Uterus (tissue), 3 donors: ENCODE measurements at regions not wholly inside any gene's neighbourhood (a gene's known extent, or its start where the extent isn't known, plus 50 kb on each side); places are given as distances from the start of the nearest gene placed in this dataset.
"Not testable (repeated sequence)": the region's sequence is repeated elsewhere in the genome, so short reads cannot be mapped to it uniquely, and the experiment has no call there.

Experiments
- DNase-seq, 2 donors: peaks; one replicate each; pipeline ENCODE4 v3.0.0-alpha.2; 2019 to 2020
- H3K27ac ChIP-seq, 2 donors: fragments of 200-600 bp; sonication (generic); 1 replicate in 1 of 2; 2 replicates in 1 of 2; pipeline ENCODE4 v1.5.1; 2016 to 2018
- H3K27me3 ChIP-seq, 2 donors: fragments of 200-600 bp; sonication (generic); one replicate each; pipeline ENCODE4 v1.5.1; 2018 to 2019; ENCODE audit warnings: control low read depth in 1 of 2
- H3K36me3 ChIP-seq, 2 donors: fragments of 200-600 bp; sonication (generic); one replicate each; pipeline ENCODE4 v1.5.1; 2019; ENCODE audit warnings: control low read depth in 1 of 2
- H3K4me1 ChIP-seq, 2 donors: fragments of 200-600 bp; sonication (generic); one replicate each; pipeline ENCODE4 v1.5.1; 2018 to 2019; ENCODE audit warnings: control low read depth in 1 of 2
- H3K4me3 ChIP-seq, 2 donors: fragments of 200-600 bp; sonication (generic); 1 replicate in 1 of 2; 2 replicates in 1 of 2; pipeline ENCODE4 v1.5.1; 2018 to 2019; ENCODE audit warnings: mild to moderate bottlenecking in 1 of 2
- H3K9me3 ChIP-seq, 2 donors: fragments of 200-600 bp; sonication (generic); one replicate each; pipeline ENCODE4 v1.5.1; 2019; ENCODE audit warnings: control low read depth in 1 of 2
- POLR2A ChIP-seq, 2 donors: fragments of 450-650 bp; IDR thresholded peaks; one replicate each; pipeline ENCODE4 v1.6.1; 2016; ENCODE audit warnings: antibody characterized with exemption in 2 of 2, mild to moderate bottlenecking in 1 of 2, moderate library complexity in 1 of 2
- intact Hi-C: fragments of 100-400 bp; cut with DNase I; formaldehyde crosslinking; loops from one replicate; pipeline ENCODE4 v1.15.1; 2023; ENCODE audit warnings: low total_unique reads
- TF ChIP-seq, protein P1 (sequence below), 4 experiments: fragments of 200-600 bp in 2 of 4; fragments of 450-650 bp in 2 of 4; sonication (generic) in 2 of 4; IDR thresholded peaks; one replicate each; pipeline ENCODE4 v1.5.1; 2016 to 2019; ENCODE audit warnings: antibody characterized with exemption in 4 of 4, mild to moderate bottlenecking in 2 of 4, moderate library complexity in 1 of 4
- donor health status: DM: yes; HTN: yes; CAD: no.

DNA sequence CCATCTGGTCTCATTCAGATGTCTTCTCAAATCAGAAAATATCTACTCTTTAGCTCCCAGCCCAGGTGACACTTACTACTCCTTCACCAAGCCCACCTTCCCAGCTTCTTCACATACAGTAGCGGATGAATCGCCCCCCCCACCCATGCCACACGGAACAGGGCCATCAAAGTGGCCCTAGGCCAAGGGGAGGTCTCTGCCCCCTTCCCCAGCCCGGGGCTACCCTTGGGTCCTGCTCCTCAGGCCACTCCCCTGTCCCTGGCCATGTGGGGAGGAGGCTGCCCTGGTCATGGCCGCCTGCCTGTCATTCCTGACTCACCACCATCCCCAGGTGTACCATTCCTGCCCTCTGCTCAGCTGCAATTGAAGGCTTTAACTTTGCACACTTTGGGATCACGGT is 142.8 kb downstream of the NECTIN1 start:
- Histone ChIP-seq H3K27me3 (no peaks in the 10 kb centered on the region), H3K4me3 (no peak overlapping the region), H3K9me3 (no peaks in the 10 kb centered on the region), H3K4me1 (no peaks in the 10 kb centered on the region), H3K27ac (no peak overlapping the region), H3K36me3 (no peaks in the 10 kb centered on the region)
- TF ChIP-seq, protein P1, sequence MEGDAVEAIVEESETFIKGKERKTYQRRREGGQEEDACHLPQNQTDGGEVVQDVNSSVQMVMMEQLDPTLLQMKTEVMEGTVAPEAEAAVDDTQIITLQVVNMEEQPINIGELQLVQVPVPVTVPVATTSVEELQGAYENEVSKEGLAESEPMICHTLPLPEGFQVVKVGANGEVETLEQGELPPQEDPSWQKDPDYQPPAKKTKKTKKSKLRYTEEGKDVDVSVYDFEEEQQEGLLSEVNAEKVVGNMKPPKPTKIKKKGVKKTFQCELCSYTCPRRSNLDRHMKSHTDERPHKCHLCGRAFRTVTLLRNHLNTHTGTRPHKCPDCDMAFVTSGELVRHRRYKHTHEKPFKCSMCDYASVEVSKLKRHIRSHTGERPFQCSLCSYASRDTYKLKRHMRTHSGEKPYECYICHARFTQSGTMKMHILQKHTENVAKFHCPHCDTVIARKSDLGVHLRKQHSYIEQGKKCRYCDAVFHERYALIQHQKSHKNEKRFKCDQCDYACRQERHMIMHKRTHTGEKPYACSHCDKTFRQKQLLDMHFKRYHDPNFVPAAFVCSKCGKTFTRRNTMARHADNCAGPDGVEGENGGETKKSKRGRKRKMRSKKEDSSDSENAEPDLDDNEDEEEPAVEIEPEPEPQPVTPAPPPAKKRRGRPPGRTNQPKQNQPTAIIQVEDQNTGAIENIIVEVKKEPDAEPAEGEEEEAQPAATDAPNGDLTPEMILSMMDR (IDR thresholded peaks at IDR 0.05) = no peak
- no peak for TF ChIP-seq POLR2A (IDR thresholded peaks at IDR 0.05)
- intact Hi-C loops = no loop called here
- no peak for DNase-seq

DNA sequence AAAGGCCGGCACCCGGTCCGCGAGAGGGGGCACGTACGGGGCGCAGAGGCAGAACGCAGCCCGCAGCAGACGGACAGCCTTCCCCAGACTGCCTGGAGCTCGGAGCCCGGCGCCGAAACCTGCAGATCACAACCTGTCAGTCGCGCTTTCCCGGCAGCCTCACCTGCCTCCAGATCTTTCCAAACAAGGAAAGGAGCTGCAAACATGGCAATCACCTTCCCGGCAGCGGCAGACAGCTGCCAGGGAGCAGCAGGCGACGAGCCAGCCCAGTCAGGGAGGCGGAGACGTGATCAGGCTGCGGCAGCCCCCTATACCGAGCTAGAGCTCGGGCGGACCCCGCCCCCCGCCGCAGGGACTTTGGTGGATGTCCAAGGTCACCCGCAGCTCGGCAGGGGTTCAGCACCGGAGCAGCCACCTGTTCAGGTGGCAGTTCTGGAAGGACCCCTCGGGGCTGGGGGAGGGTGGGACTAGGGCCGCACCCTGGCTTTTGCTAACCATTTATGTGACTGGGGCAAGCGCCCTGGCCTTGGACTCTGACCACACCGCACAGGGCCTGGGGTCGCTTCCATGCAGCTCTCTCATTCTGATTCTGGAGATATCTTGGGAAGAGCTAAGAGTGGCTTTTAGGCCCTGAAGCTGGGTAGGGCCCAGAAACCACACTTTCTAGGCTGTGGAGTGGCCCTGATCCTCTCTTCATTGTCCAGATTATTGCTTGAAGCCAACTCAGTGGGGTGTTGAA is 143.8 kb downstream of the NECTIN1 start:
- Histone ChIP-seq H3K4me3 (peak overlapping the region; percentile 24 to 25), H3K9me3 (no peaks in the 10 kb centered on the region), H3K27ac (no peak overlapping the region), H3K4me1 (no peaks in the 10 kb centered on the region), H3K36me3 (no peaks in the 10 kb centered on the region), H3K27me3 (no peaks in the 10 kb centered on the region)
- peak in 1 of 2 donors; percentile 22 for DNase-seq
- intact Hi-C loops = no loop called here
- TF ChIP-seq, protein P1 (IDR thresholded peaks at IDR 0.05) = no peak
- TF ChIP-seq POLR2A (IDR thresholded peaks at IDR 0.05) = no peak

GRCh38 chr11:119584193-119585042 is 144.6 kb downstream of the NECTIN1 start:
- H3K9me3 ChIP-seq = no peaks in the 10 kb centered on the region
- H3K27ac ChIP-seq = no peak overlapping the region
- H3K27me3 ChIP-seq = no peaks in the 10 kb centered on the region
- no peaks in the 10 kb centered on the region for H3K4me1 ChIP-seq
- TF ChIP-seq, protein P1 (IDR thresholded peaks at IDR 0.05) = no peak
- TF ChIP-seq POLR2A (IDR thresholded peaks at IDR 0.05) = no peak
- peak in 1 of 2 donors; percentile 22 for DNase-seq
- H3K36me3 ChIP-seq = no peaks in the 10 kb centered on the region
- peak overlapping the region; percentile 24 to 25 for H3K4me3 ChIP-seq
- intact Hi-C loops = no loop called here

- Histone ChIP-seq H3K4me1 (no peaks in the 10 kb centered on the region), H3K27ac (no peak overlapping the region), H3K9me3 (no peaks in the 10 kb centered on the region), H3K4me3 (no peak overlapping the region), H3K36me3 (no peaks in the 10 kb centered on the region), H3K27me3 (no peaks in the 10 kb centered on the region)
- no peak for DNase-seq
- intact Hi-C loops = no loop called here
- TF ChIP-seq, protein P1 (IDR thresholded peaks at IDR 0.05) = no peak
- no peak for TF ChIP-seq POLR2A (IDR thresholded peaks at IDR 0.05)
Measured at GRCh38 chr11:119583585-119583984, 145.4 kb downstream of the NECTIN1 start.

GRCh38 chr11:119581396-119581795 is 147.6 kb downstream of the NECTIN1 start:
- H3K27me3 ChIP-seq, H3K36me3 ChIP-seq, DNase-seq, H3K4me1 ChIP-seq, H3K27ac ChIP-seq, H3K9me3 ChIP-seq, H3K4me3 ChIP-seq, intact Hi-C loops: not testable (repeated sequence)
